H7 (cell line): ENCODE measurements at regions not wholly inside any gene's neighbourhood (a gene's known extent, or its start where the extent isn't known, plus 50 kb on each side); places are given as distances from the start of the nearest gene placed in this dataset.

ENCODE experiments used
- DNase-seq: peaks from one replicate; pipeline ENCODE4 v3.0.0; 2012
- H3K27me3 ChIP-seq: 2 replicates; pipeline ENCODE4 v1.6.0; 2011; ENCODE audit warnings: mild to moderate bottlenecking, low read length; ENCODE audit not compliant: control insufficient read depth, insufficient read depth
- H3K36me3 ChIP-seq: replicated peaks from 2 replicates; pipeline ENCODE4 v1.5.1; 2011; ENCODE audit warnings: low read length; ENCODE audit not compliant: control insufficient read depth, insufficient read depth
- H3K4me3 ChIP-seq: 2 replicates; pipeline ENCODE4 v1.5.1; 2011; ENCODE audit warnings: low read depth, mild to moderate bottlenecking, control low read depth, low read length, moderate library complexity; ENCODE audit not compliant: insufficient read depth

DNA sequence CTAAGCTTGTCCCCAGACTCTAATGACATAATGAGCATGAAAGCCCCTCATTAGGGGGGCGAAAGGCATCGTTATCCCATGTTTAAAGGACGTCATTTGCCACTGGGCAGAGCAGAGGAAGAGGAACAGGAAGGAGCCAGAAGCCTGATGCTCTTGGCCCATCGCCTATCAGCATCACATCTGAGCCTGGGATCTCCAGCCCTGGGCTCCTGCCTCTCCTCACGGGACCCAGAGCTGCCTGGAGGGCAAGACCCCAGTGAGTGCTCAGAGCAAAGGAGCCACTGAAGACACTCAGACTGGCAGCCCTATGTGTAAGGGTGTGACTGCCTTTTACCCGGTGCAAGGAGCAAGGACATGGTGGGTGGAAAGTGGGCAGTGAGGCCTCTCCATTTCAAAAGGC lies 115.0 kb upstream of the ZNF507 start:
- Histone ChIP-seq H3K4me3 (no peak overlapping the region), H3K27me3 (no peaks in the 10 kb centered on the region)

DNA sequence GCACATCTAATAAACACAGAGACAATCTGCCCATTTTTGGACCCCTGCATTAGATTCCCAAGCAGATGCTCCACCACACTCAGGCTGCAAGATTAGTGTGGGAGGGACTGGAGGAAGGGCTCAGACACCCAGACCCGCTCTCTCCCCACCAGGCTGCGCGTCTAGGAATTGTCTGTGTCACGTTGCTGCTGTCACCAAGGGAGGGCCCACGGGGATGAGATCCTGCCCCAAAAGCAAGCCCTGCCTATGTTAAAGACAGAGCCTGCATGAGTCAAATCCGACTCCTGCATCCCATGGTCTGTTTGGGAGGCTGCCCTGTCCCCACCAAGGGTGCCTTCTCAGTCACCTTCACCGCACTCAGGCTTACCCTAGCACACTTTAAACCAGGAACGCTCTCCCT lies 114.4 kb upstream of the ZNF507 start:
- no peak for DNase-seq
- H3K27me3 ChIP-seq, result no peaks in the 10 kb centered on the region
- H3K36me3 ChIP-seq, result no peaks in the 10 kb centered on the region
- H3K4me3 ChIP-seq, result no peak overlapping the region

More for the DNA sequence above, 115.0 kb upstream of the ZNF507 start:
- no peaks in the 10 kb centered on the region for H3K36me3 ChIP-seq
- DNase-seq, result peak; percentile 16

DNA sequence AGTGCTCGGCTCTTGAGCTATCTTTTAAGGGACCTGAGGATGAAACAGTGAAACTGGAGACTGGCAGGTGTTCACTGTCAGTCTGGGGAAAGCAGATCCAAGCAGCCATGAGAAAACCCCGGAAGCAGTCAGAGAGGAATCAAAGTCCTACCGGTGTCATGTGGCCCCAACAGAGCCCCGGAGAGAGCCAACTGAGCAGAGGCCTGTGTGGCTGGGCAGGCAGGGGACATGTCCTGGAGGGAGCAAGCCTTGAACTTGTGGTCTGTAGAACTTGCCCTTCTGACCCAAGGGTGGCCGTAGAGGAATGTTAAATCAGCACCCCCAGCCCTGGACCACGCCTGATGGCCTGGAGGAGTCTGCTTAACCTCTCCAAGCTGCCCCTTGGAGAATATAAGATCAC lies 113.7 kb upstream of the ZNF507 start:
- DNase-seq, result peak; percentile 7
- H3K27me3 ChIP-seq, result no peaks in the 10 kb centered on the region
- H3K4me3 ChIP-seq, result no peak overlapping the region
- no peaks in the 10 kb centered on the region for H3K36me3 ChIP-seq

DNA sequence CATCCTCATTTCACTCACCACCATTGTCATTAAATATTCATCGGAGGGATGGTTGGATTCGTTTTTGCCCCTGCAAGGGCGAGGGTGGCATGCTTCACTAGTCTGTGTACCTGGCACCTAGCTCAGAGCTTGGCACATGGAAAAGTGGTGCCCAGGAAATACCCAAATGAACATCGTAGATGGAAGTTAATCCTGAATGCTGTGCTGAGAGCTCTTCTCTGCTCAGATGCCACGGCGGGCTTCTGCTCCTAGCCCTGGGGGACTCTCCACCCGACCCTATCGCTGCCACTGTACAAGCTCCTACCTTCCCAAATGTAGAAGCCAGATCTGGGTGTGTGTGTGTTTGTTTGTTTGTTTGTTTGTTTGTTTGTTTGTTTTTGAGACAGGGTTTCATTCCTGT lies 113.0 kb upstream of the ZNF507 start:
- Histone ChIP-seq H3K4me3 (no peak overlapping the region), H3K36me3 (no peaks in the 10 kb centered on the region), H3K27me3 (no peaks in the 10 kb centered on the region)
- no peak for DNase-seq

DNA sequence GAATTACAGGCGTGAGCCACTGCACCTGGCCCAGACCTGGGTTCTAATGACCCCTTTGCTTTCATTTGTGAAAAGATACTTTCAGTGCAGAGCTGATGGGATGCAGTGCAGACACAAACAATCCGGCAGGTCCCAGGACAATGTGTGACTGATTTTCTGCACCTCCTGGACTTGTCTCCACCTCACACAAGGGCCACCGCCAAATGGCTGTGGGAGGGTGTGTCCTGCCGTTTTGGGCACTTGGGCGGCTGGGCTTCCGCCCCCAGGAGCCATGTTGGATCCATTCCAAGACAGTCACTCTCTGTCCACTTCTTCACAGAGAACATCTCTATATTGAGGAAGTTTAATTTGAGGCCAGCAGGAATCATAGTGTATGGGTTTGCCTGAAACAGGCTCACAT lies 112.3 kb upstream of the ZNF507 start:
- no peak for DNase-seq
- Histone ChIP-seq H3K4me3 (no peak overlapping the region), H3K27me3 (no peaks in the 10 kb centered on the region), H3K36me3 (no peaks in the 10 kb centered on the region)

DNA sequence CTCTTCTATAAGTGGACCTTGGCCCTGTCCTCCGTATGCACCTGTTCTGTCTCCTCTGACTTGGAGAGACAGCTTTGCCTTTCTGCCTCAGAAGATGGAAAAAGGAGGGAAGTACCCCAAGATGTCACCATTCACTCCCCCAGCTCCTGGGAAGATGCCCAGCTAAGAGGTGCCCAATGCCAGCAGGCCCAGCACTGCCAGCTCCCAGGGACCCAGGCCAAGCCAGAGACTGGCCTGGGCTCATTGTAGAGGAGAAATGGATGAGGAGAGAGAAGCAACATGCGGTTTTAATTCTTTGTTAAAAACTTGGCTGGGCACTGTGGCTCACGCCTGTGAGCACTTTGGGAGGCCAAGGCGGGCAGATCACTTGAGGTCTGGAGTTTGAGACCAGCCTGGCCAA lies 111.5 kb upstream of the ZNF507 start:
- Histone ChIP-seq H3K36me3 (no peaks in the 10 kb centered on the region), H3K27me3 (no peaks in the 10 kb centered on the region), H3K4me3 (no peak overlapping the region)
- DNase-seq, result no peak

DNA sequence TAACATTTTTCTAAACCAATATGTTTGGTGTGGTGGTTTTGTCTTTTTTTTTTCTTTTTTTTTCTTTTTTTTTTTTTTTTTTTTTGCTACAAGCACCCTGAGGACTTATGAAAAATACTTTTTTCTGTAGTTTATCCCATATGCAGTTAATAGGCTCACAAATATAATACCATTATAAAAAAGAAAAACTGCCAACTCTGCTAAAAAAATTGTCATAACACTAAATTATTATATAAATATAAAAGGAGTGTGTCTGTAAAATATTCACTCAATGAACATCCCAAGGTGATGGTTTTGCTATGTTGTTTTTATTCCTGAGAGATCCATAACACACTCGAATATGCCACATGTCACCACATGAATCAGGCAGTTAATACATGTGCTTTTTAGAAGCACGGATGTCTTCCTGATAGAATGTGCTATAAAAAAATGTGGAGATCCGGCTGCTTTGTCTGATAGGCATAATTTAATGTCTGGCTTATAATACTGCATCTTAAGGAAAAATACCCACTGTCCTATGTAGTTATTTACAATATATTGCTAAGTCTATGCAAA lies 110.7 kb upstream of the ZNF507 start:
- no peaks in the 10 kb centered on the region for H3K27me3 ChIP-seq
- no peak for DNase-seq

DNA sequence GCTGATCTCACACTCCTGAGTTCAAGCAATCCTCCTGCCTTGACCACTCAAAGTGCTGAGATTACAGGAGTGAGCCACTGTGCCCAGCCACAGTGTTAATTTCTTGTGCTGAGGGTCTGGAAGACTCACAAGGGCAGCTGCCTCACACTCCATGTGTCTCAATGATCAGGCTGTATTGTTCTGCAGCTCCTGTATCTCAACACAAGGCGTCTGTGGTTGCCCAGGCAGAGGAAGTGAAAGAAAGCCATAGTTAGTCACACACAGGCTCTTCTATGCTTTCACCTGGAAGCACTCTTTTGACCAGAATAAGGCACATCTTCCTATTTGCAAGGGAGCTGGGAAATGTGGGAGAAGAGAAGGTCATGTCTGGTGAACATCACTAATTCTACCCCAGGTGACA lies 107.3 kb upstream of the ZNF507 start:
- no peak for DNase-seq
- Histone ChIP-seq H3K4me3 (no peak overlapping the region), H3K36me3 (no peaks in the 10 kb centered on the region), H3K27me3 (no peaks in the 10 kb centered on the region)

More for the DNA sequence above, 110.7 kb upstream of the ZNF507 start:
- Histone ChIP-seq H3K36me3 (no peaks in the 10 kb centered on the region), H3K4me3 (no peak overlapping the region)

DNA sequence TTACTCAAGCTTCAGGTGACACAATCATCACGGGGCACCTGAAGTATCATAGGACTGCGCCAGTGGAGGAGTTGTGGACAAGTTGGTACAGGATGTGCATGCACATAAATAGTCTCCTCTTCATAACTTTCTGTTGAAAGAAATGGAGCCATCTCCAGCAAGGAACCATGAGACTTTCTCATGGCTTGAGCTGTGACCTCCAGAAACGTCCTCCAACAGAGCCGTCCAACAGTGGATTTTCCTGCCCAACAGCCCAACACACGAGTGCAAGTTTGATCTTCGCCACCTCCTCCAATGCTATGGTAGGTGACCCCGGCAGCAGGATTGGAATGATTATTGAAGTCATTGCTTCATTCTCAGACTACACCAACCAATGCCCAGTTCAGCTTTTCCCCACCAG lies 105.1 kb upstream of the ZNF507 start:
- H3K36me3 ChIP-seq, result no peaks in the 10 kb centered on the region
- no peak for DNase-seq
- H3K27me3 ChIP-seq, result no peaks in the 10 kb centered on the region
- H3K4me3 ChIP-seq, result no peak overlapping the region

DNA sequence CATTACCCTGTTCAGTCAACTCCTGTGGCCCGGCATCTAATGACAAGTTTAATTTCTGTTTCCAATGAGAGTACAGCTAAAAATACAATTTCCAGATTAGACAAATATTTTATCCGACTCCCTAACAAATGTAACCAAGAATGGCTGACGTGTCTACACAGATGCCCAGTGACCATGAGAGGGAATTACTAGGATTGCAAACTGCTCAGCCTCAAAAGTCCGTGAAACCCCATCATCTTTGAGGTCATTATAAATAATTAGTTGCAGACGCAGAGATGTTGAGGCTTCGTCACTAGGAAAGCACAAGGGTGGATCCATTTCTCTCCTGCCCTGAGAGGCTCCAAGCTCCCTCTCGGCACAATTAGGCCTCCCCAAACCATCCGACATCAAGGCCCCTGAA lies 104.1 kb upstream of the ZNF507 start:
- Histone ChIP-seq H3K4me3 (no peak overlapping the region), H3K27me3 (no peaks in the 10 kb centered on the region)
- DNase-seq, result no peak

DNA sequence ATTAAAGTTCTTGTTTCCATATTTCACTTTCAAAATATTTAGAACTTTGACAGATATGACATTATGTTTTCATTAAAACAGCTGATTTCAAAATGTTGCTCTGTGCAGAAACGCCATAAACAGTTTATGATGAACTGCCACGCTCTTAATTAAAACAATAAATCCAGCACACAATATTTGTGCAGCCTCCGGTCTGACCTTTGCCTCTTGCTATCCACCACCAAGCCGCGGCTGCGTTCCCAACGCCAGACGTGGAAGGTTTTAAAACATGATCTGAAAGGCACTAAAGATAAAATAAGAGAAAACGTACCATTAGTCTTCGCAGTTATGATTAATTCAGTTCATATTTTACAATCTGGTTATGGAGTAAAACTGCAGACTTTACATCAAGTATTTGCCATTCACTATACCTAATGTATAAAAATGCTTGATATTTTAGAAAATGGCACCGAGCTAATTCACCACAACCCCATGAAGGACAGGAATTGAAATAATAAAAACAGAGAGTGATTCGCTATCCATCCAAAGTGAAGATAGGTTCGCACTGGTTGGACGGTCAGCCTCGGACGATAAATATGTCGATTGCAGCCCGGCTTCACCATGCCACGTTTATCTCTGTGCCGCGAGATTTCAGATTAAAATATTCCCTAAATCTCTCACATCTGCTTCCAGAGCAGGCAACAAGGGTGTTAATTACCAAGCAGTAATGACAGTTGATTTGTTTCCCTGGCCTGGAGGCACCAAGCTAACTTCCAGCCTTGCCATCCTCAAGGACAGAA lies 103.3 kb upstream of the ZNF507 start:
- Histone ChIP-seq H3K4me3 (no peak overlapping the region), H3K36me3 (no peaks in the 10 kb centered on the region), H3K27me3 (no peaks in the 10 kb centered on the region)
- DNase-seq, result no peak

More for the DNA sequence above, 104.1 kb upstream of the ZNF507 start:
- no peaks in the 10 kb centered on the region for H3K36me3 ChIP-seq

DNA sequence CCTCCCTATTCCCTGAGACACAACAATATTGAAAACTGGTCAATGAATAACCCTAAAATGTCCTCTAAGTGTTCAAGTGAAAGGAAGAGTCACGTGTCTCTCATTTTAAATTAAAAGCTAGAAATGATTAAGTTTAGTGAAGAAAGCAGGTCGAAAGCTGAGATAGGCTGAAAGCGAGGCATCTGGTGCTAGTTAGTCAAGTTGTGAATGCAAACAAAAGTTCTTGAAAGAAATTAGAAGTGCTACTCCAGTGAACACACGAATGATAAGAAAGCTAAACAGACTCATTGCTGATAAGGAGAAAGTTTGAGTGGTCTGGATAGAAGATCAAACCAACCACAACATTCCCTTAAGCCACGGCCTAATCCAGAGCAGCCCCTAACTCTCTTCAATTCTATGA lies 99.4 kb upstream of the ZNF507 start:
- H3K27me3 ChIP-seq, result no peaks in the 10 kb centered on the region
- no peaks in the 10 kb centered on the region for H3K36me3 ChIP-seq
- no peak overlapping the region for H3K4me3 ChIP-seq
- no peak for DNase-seq

DNA sequence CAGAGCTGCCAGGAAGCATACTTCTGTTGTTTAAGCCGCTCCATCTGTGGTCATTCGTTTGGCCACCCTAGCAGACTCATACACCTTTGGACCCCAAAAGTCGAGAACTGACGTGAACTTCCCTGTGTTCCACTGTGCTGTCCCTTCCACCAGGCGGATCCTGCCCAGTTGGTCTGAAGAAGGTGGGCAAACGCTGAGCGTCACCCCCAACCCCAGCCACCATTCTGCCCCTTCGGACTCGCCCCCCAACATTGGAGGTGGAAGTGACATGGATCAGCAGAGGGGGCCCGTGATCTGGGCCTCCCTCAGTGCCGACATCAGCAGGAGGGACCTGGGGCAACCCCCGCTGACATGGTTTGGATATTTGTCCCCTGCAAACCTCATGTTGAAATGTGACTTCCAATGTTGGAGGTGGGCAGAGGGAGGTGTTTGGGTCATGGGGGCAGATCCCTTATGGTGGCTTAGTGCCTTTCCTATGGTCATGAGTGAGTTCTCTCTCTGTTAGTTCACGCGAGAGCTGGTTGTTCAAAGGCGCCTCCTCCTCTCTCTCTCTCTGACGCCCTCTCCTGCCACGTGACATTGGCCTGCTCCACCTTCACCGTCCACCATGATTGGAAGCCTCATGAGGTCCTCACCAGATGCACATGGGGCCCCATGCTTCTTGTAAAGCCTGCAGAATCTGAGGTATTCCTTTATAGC lies 93.6 kb upstream of the ZNF507 start:
- no peaks in the 10 kb centered on the region for H3K36me3 ChIP-seq
- H3K4me3 ChIP-seq, result no peak overlapping the region
- DNase-seq, result peak; percentile 19
- no peaks in the 10 kb centered on the region for H3K27me3 ChIP-seq

DNA sequence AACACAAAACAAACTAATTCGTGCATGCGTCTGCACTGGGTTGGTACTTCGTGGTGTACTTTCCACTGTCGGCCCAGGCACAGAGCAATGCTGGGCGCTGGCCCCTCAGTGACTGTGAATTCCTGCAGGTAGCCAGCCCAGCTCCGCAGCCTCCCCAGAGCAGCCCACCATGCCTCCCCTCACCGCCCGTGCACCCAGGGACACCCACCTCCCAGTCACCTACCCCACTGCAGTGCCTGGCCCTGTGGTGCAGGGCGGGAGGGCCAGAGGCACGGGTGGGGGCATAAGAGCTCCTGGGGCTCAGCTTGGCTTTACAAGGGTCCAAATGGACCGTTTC lies 93.1 kb upstream of the ZNF507 start:
- DNase-seq, result peak; percentile 22
- H3K4me3 ChIP-seq, result no peak overlapping the region
- no peaks in the 10 kb centered on the region for H3K27me3 ChIP-seq
- no peaks in the 10 kb centered on the region for H3K36me3 ChIP-seq
